Adrenal gland (tissue), 5 donors: ENCODE measurements at regions not wholly inside any gene's neighbourhood (a gene's known extent, or its start where the extent isn't known, plus 50 kb on each side); places are given as distances from the start of the nearest gene placed in this dataset.

Source experiments
- POLR2A ChIP-seq, 2 donors: fragments of 450-650 bp; IDR thresholded peaks; one replicate each; pipeline ENCODE4 v1.6.1; 2017; ENCODE audit warnings: antibody characterized with exemption in 2 of 2, mild to moderate bottlenecking in 2 of 2, moderate library complexity in 1 of 2
- TF ChIP-seq, protein P1 (sequence below), 6 experiments: fragments of 450-650 bp in 4 of 6; fragments of 200-600 bp in 2 of 6; sonication (generic) in 1 of 6; IDR thresholded peaks; 1 replicate in 5 of 6; 2 replicates in 1 of 6; pipeline versions ENCODE4 v1.5.1 to v1.8.0; 2016 to 2021; ENCODE audit warnings: antibody characterized with exemption in 6 of 6, mild to moderate bottlenecking in 2 of 6, moderate library complexity in 1 of 6
- donor health status: DM: no; HTN: no; CAD: no.

DNA sequence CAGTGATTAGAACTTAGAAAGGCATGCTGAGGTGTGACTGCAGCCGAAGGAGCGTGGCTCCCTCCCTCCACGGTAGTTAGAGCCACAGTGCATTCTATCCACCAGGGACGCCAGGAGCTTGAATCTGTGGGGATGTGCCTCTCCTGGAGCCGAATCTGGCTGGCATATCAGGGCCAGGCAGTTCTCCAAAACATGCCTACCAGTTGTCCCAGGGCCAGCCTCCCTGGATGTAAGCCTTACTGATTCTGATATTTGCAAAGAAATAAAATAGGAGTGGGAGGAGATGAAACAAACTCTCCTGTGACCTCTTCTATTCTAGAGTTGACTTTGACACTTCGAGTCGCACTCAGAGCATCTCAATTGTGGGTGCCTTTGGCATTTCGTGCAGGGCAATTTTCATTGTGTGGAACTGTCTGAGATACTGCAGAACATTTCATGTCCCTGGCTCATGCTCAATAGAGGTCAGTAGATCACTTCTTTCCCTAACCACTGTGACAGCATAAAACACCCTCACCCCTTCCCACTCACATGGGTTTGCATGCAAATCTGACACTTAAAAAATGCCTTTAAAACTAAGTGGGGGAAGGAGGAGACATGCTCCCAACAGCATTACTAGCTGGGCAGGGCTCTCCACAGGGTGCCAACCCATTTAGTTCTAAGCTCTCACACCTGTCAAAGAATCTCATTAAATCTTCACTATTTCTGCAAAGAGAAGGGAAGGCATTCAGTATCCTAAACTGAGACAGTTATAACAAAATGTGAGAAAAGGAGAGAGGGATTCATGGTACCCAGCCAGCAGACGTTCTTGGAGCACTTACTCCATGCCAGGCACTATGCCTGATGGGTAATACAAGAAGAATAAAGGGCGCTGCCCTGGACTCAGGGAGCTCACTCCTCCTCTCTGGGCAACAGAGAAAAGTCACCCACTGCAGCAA is 378.9 kb downstream of the PREX1 start:
- TF ChIP-seq POLR2A (IDR thresholded peaks at IDR 0.05) = no peak
- TF ChIP-seq, protein P1, sequence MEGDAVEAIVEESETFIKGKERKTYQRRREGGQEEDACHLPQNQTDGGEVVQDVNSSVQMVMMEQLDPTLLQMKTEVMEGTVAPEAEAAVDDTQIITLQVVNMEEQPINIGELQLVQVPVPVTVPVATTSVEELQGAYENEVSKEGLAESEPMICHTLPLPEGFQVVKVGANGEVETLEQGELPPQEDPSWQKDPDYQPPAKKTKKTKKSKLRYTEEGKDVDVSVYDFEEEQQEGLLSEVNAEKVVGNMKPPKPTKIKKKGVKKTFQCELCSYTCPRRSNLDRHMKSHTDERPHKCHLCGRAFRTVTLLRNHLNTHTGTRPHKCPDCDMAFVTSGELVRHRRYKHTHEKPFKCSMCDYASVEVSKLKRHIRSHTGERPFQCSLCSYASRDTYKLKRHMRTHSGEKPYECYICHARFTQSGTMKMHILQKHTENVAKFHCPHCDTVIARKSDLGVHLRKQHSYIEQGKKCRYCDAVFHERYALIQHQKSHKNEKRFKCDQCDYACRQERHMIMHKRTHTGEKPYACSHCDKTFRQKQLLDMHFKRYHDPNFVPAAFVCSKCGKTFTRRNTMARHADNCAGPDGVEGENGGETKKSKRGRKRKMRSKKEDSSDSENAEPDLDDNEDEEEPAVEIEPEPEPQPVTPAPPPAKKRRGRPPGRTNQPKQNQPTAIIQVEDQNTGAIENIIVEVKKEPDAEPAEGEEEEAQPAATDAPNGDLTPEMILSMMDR (IDR thresholded peaks at IDR 0.05) = no peak
